Activated CD4-positive, alpha-beta T cell treated with anti-CD3 and anti-CD28 coated beads for 48 hours (primary cell): ENCODE measurements at regions not wholly inside any gene's neighbourhood (a gene's known extent, or its start where the extent isn't known, plus 50 kb on each side); places are given as distances from the start of the nearest gene placed in this dataset.
"Not testable (repeated sequence)": the region's sequence is repeated elsewhere in the genome, so short reads cannot be mapped to it uniquely, and the experiment has no call there.

Experiments used
- DNase-seq: peaks from one replicate; pipeline ENCODE4 v3.0.0-alpha.2; 2020

- not testable (repeated sequence) for DNase-seq
These were observed 130.9 kb upstream of the ZNF746 start for GRCh38 chr7:149628361-149629149.

GRCh38 chr7:149627911-149628310 is 130.3 kb upstream of the ZNF746 start:
- DNase-seq = no peak

GRCh38 chr7:149626972-149627371 is 129.4 kb upstream of the ZNF746 start:
- no peak for DNase-seq

DNA sequence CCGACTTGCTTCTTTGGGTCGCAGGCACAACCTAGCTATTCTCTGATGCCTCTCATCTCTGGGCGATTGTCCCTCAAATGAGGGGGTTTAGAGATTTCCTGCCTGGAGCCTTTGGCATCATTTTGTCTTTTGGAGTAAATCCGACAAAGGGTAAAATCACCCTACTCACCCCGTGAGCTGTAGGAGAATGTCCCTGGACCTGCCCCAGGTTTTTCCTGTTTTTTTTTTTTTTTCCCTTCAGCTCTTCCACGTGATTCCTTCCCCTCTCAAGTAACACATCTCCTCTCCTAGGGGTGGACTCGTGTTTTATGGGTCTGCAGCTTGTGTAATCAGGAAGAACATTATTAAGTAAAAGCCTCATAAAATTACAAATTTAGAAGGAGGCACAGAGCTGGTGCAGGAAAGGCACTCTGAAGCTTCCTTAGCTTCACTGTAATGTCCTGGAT is 128.4 kb upstream of the ZNF746 start:
- DNase-seq = no peak

GRCh38 chr7:149625340-149625946 is 127.8 kb upstream of the ZNF746 start:
- DNase-seq = peak; percentile 76

- peak; percentile 95 for DNase-seq
These were observed 127.1 kb upstream of the ZNF746 start for GRCh38 chr7:149624419-149625339.

- peak; percentile 61 for DNase-seq
These were observed 126.4 kb upstream of the ZNF746 start for GRCh38 chr7:149624006-149624405.

- DNase-seq = peak; percentile 19
These were observed 125.8 kb upstream of the ZNF746 start for GRCh38 chr7:149623262-149623997.

- DNase-seq = no peak
These were observed 125.0 kb upstream of the ZNF746 start for GRCh38 chr7:149622444-149623210.

DNA sequence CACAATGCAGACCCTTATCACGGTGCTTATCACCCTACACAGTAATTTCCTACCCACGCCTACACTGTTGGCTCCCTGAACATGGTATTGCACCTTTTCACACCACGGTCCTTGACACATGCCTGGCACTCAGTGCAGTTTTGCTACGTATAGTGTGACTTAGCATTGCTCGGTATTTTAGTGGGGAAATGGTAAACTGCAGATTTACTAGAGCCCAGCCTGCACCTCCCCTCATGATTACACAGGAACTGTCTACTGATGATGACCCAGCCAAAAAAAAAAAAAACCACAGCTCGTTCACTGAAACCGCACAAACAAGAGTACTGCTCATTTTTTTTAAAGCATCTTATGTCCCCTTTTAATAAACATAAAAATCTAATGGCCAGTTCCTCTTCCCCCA is 124.2 kb upstream of the ZNF746 start:
- peak; percentile 66 for DNase-seq

GRCh38 chr7:149620961-149621360 is 123.4 kb upstream of the ZNF746 start:
- DNase-seq = peak; percentile 84

- no peak for DNase-seq
These were observed 119.3 kb upstream of the ZNF746 start for GRCh38 chr7:149616898-149617297.

DNA sequence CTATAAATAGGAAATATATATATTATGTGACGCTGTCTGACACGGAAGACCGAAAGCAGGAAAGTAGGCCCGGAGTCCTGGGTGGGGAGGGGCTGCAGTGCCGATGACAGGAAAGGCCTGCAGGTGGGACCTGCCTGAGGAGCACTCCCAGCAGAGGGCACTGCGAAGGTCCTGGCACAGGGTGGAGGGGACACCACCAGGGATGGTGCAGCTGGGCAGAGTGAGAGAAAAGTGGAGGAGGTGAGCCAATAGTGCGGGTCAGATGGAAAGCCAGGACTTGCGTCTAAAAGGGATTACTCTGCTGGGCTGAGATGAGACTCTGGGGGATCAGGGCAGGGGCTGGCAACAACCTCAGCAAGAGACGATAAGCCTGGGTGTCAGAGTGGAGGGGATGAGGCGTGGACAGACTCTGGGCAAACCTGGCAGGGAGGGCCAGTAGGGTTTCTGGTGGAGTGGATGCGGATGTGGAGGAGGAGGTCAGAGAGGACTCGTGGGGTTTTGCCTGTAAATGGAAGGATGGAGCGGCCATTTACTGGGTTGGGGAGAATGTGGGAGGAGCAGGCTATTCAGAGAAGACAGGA is 118.2 kb upstream of the ZNF746 start:
- DNase-seq = no peak

DNA sequence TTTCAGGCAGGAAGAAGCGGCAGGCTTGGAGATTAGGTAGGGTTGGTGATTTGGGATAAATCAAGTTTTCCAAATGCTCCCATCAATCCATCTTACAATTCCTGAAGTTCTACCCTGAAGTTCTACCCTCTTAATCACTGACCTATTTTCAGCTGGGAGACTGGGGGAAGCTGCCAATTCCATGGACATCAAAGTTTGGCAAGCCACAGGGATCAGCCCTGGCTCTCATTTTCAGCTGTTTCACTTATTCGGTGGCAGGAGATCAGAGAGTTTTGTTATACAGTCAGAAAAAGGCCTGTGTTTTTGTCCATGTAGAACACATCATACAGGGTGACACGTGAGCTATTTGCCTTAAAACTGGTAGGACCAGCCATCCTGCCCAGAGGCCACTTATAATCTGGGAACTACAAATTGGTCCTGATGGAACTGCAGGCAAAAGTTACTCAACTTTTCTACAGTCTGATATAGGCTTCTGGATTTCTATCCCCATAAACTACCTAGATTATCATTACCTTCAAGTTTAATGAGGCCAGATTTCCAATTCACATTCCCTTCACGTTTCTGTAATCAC is 112.9 kb upstream of the ZNF746 start:
- DNase-seq = no peak

DNA sequence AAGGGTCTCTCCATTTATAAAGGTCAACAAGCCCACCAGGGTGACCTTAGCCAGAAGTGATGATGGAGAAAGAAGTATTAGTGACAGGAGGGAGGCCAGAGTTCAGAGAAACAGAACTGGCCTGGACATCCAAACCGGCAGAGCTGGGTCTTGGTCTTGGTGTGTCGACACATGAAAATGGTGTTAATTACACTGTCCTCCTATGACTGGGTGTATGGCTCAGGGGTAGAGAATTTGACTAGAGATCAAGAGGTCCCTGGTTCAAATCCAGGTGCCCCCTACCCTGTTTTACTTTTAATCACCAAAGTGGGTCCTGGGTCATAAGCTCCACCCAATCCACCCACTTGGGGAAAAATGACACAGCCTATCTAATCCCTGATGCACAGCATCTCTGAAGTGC is 110.6 kb upstream of the ZNF746 start:
- DNase-seq = no peak

DNA sequence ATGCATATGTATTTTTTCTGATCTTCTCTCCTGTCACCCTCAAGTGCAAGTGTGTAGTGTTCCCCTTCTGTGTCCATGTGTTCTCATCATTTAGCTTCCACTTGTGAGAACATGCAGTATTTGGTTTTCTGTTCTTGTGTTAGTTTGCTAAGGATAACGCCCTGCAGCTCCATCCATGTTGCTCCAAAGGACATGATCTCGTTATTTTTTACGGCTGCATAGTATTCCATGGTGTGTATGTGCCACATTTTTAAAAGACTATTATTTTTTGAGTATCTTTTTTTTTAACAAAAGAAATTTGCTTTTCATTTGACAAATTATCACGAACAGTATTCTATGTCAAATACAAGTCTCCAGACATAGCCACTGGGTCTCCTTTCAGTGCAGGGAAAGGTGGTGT is 110.1 kb upstream of the ZNF746 start:
- DNase-seq = no peak

DNA sequence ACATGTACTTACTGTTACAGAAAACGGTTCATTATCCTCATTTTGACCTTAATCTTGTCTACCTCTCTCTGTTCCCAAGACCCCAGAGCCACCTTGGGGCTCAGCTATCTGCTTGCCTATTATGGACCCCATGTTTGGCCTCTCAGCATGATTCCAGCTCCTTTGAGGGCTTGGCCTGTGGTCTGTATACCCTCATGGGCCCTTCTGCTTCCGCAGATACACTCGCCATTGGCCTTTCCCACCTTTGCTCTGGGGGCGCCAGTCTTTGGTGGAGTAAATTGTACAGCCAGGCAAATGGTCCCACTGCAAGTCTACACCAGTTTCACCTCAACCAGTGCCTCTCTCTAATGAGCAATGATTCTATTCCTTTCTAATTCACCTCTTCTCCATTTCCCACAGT is 109.2 kb upstream of the ZNF746 start:
- no peak for DNase-seq

- no peak for DNase-seq
These were observed 108.1 kb upstream of the ZNF746 start for GRCh38 chr7:149605696-149606095.

GRCh38 chr7:149604521-149604920 is 106.9 kb upstream of the ZNF746 start:
- DNase-seq = no peak

DNA sequence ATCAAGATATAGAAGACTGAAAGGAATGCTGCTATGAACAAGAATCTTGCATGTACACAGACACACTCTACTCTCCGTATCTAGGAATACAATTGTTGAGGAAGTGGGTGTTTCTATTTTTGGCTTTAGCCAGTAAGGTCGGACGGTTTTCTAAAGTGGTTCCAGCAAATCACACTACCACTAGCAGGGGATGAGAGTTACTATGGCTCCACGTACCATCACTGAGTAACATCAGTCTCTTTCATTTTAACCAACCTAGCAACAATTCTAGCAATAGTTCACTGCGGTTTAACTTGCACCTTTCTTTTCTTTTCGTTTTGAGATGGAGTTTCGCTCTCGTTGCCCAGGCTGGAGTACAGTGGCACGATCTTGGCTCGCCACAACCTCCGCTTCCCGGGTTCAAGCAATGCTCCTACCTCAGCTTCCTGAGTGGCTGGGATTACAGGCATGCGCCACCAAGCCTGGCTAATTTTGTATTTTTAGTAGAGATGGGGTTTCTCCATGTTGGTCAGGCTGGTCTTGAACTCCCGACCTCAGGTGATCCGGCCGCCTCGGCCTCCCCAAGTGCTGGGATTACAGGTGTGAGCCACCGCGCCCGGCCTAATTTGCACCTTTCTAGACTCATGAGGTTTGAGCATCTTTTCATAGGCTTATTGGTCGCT is 103.2 kb upstream of the ZNF746 start:
- DNase-seq = peak; percentile 74
